ENCODE measurements at regions not wholly inside any gene's neighbourhood (a gene's known extent, or its start where the extent isn't known, plus 50 kb on each side); places are given as distances from the start of the nearest gene placed in this dataset.

- DNase-seq (ENCODE audit: low read depth), result no peak
Observed at GRCh38 chr4:100083289-100083688, 107.0 kb downstream of the DDIT4L start.

- DNase-seq (ENCODE audit: low read depth), result no peak
Observed at GRCh38 chr4:100082852-100083251, 107.4 kb downstream of the DDIT4L start.

- no peak for DNase-seq (ENCODE audit: low read depth)
Observed at GRCh38 chr4:100081491-100081890, 108.8 kb downstream of the DDIT4L start.

GRCh38 chr4:100079264-100079663 is 111.0 kb downstream of the DDIT4L start:
- DNase-seq (ENCODE audit: low read depth), result no peak

GRCh38 chr4:100076753-100077152 is 113.5 kb downstream of the DDIT4L start:
- no peak for DNase-seq (ENCODE audit: low read depth)

GRCh38 chr4:100075486-100076270 is 114.6 kb downstream of the DDIT4L start:
- DNase-seq (ENCODE audit: low read depth), result no peak

GRCh38 chr4:100075056-100075455 is 115.2 kb downstream of the DDIT4L start:
- DNase-seq (ENCODE audit: low read depth), result no peak

- no peak for DNase-seq (ENCODE audit: low read depth)
Observed at GRCh38 chr4:100071506-100071905, 118.8 kb downstream of the DDIT4L start.

GRCh38 chr4:100070868-100071267 is 119.4 kb downstream of the DDIT4L start:
- DNase-seq (ENCODE audit: low read depth), result no peak

- no peak for DNase-seq (ENCODE audit: low read depth)
Observed at GRCh38 chr4:100069207-100069606, 119.1 kb upstream of the H2AZ1 start.

GRCh38 chr4:100067255-100067654 is 117.2 kb upstream of the H2AZ1 start:
- DNase-seq (ENCODE audit: low read depth), result no peak

GRCh38 chr4:100063355-100063754 is 113.3 kb upstream of the H2AZ1 start:
- DNase-seq (ENCODE audit: low read depth), result no peak

- DNase-seq (ENCODE audit: low read depth), result no peak
Observed at GRCh38 chr4:100062921-100063320, 112.8 kb upstream of the H2AZ1 start.

- no peak for DNase-seq (ENCODE audit: low read depth)
Observed at GRCh38 chr4:100061835-100062234, 111.8 kb upstream of the H2AZ1 start.

GRCh38 chr4:100060765-100061416 is 110.8 kb upstream of the H2AZ1 start:
- DNase-seq (ENCODE audit: low read depth), result no peak

GRCh38 chr4:100059467-100059866 is 109.4 kb upstream of the H2AZ1 start:
- no peak for DNase-seq (ENCODE audit: low read depth)

GRCh38 chr4:100056701-100057100 is 106.6 kb upstream of the H2AZ1 start:
- DNase-seq (ENCODE audit: low read depth), result no peak

- no peak for DNase-seq (ENCODE audit: low read depth)
Observed at GRCh38 chr4:100054071-100054470, 104.0 kb upstream of the H2AZ1 start.

- DNase-seq (ENCODE audit: low read depth), result no peak
Observed at GRCh38 chr4:100049872-100050271, 99.8 kb upstream of the H2AZ1 start.

- no peak for DNase-seq (ENCODE audit: low read depth)
Observed at GRCh38 chr4:100042711-100043110, 92.6 kb upstream of the H2AZ1 start.

GRCh38 chr4:100042235-100042634 is 92.2 kb upstream of the H2AZ1 start:
- no peak for DNase-seq (ENCODE audit: low read depth)

- DNase-seq (ENCODE audit: low read depth), result no peak
Observed at GRCh38 chr4:100041646-100042045, 91.6 kb upstream of the H2AZ1 start.

- no peak for DNase-seq (ENCODE audit: low read depth)
Observed at GRCh38 chr4:100034023-100034664, 84.1 kb upstream of the H2AZ1 start.
